ENCODE measurements at regions not wholly inside any gene's neighbourhood (a gene's known extent, or its start where the extent isn't known, plus 50 kb on each side); places are given as distances from the start of the nearest gene placed in this dataset.

DNA sequence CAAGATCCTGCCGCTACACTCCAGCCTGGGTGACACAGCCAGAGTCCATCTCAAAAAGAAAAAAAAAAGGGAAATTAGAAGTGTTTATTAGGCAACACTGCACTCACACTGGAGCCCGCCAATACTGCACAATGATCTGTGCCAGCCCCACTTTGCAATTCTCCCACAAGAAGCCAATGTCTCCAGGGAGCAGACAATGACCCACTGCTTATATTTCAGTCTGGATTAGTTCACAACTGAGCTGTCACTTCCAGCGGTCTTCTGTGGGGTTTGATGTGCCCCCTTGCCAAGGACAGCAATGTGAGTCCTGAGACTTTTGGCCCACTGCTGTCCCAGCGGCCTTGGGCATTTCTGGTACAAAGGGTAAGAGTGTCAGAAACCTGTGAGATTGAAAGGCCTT, 85.6 kb upstream of the PPM1B start:
- no peak for TF ChIP-seq POLR2A (IDR thresholded peaks at IDR 0.05)
- TF ChIP-seq, protein P1, sequence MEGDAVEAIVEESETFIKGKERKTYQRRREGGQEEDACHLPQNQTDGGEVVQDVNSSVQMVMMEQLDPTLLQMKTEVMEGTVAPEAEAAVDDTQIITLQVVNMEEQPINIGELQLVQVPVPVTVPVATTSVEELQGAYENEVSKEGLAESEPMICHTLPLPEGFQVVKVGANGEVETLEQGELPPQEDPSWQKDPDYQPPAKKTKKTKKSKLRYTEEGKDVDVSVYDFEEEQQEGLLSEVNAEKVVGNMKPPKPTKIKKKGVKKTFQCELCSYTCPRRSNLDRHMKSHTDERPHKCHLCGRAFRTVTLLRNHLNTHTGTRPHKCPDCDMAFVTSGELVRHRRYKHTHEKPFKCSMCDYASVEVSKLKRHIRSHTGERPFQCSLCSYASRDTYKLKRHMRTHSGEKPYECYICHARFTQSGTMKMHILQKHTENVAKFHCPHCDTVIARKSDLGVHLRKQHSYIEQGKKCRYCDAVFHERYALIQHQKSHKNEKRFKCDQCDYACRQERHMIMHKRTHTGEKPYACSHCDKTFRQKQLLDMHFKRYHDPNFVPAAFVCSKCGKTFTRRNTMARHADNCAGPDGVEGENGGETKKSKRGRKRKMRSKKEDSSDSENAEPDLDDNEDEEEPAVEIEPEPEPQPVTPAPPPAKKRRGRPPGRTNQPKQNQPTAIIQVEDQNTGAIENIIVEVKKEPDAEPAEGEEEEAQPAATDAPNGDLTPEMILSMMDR (IDR thresholded peaks at IDR 0.05) = no peak
